ENCODE measurements at regions not wholly inside any gene's neighbourhood (a gene's known extent, or its start where the extent isn't known, plus 50 kb on each side); places are given as distances from the start of the nearest gene placed in this dataset.

DNA sequence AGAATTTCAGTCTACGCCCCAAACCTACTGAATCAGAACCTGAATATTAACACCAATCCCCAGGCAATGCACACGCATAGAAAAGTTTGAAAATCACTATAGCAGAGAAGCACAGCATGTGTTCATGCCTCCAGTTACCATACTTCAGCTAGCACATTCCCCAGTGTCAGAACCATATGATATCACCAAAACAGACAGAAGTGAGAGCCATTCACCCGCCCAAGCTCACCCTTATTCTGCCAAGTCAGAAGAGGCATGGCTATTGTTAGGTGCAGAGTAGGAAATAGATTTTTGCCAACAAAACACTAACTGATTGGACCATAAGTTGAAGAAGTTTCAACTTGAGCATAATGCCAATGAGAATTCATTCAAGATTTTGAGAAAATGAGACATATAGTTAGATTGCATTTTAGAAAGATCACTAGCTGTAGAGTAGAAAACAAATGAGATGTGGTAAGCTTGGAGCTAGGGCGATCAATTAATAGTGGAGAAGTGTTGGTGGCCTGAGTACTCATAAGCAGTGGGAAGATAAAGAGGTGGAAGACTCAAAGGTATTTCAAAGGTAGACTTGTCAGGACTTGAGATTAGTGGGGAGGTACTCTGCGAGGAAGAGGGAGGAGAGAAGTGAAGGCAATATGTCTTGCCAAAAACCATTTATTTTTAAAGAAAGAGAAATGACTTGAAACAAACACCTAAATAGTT lies 492.4 kb downstream of the SUCLA2 start:
- no peaks in the 10 kb centered on the region for H3K9me3 ChIP-seq
- TF ChIP-seq, protein P1, sequence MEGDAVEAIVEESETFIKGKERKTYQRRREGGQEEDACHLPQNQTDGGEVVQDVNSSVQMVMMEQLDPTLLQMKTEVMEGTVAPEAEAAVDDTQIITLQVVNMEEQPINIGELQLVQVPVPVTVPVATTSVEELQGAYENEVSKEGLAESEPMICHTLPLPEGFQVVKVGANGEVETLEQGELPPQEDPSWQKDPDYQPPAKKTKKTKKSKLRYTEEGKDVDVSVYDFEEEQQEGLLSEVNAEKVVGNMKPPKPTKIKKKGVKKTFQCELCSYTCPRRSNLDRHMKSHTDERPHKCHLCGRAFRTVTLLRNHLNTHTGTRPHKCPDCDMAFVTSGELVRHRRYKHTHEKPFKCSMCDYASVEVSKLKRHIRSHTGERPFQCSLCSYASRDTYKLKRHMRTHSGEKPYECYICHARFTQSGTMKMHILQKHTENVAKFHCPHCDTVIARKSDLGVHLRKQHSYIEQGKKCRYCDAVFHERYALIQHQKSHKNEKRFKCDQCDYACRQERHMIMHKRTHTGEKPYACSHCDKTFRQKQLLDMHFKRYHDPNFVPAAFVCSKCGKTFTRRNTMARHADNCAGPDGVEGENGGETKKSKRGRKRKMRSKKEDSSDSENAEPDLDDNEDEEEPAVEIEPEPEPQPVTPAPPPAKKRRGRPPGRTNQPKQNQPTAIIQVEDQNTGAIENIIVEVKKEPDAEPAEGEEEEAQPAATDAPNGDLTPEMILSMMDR (IDR thresholded peaks at IDR 0.05), result no peak
- intact Hi-C loops (cut with DNase I), result no loop called here
- H3K36me3 ChIP-seq, result no peaks in the 10 kb centered on the region
- H3K4me1 ChIP-seq, result no peaks in the 10 kb centered on the region
- H3K27ac ChIP-seq, result no peak overlapping the region
- DNase-seq (ENCODE audit: low spot score in 2 of 2), result no peak
- no peak overlapping the region for H3K4me3 ChIP-seq
- no peaks in the 10 kb centered on the region for H3K27me3 ChIP-seq

DNA sequence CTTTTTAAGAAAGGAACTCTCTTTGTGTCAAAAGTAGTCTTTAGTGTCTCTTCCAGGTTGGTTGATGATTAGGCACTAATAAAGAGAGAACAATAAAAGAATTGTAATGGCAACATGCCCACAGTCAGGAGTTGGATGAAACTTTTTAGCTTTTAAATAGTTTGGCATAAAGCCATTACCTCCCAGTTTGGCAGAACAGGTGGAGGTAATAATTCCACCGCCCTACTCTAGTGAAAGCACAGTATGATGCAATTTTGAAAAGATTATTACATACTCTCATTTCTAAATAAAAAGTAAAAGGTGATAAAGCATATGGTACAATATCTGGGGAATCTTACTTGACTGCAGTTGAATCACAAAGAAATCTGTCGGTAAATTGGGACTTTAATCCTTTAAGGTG lies 497.6 kb downstream of the SUCLA2 start:
- TF ChIP-seq, protein P1 (IDR thresholded peaks at IDR 0.05), result no peak
- intact Hi-C loops (cut with DNase I), result no loop called here

DNA sequence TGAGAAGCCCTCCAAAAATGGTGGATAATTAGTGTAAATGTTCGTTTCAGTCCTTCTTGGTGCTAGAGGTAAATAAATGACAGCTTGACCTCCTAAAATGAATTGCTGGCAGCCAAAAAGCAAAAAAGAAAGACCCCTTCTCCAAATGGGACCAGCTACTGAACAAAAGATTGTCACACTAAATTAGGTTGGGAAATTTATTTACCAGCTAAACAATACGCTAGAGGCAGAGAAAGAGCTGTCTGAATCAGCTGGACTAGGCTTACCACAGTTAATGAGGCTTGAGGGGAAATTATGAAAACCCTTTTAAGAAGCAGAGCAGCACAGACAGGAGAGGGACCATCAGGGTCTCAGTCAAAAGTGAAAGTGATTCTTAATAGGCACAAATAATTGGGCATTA lies 498.9 kb downstream of the SUCLA2 start:
- H3K36me3 ChIP-seq, result no peaks in the 10 kb centered on the region
- no peak overlapping the region for H3K4me3 ChIP-seq
- no peak overlapping the region for H3K27ac ChIP-seq
- TF ChIP-seq, protein P1 (IDR thresholded peaks at IDR 0.05), result no peak
- DNase-seq (ENCODE audit: low spot score in 2 of 2), result no peak
- H3K9me3 ChIP-seq, result no peaks in the 10 kb centered on the region
- H3K4me1 ChIP-seq, result no peaks in the 10 kb centered on the region
- H3K27me3 ChIP-seq, result no peaks in the 10 kb centered on the region
- intact Hi-C loops (cut with DNase I), result no loop called here

More for the DNA sequence above, 497.6 kb downstream of the SUCLA2 start:
- H3K4me1 ChIP-seq, result no peaks in the 10 kb centered on the region
- H3K9me3 ChIP-seq, result no peaks in the 10 kb centered on the region
- DNase-seq (ENCODE audit: low spot score in 2 of 2), result no peak
- no peak overlapping the region for H3K4me3 ChIP-seq
- H3K27ac ChIP-seq, result no peak overlapping the region
- no peaks in the 10 kb centered on the region for H3K27me3 ChIP-seq
- no peaks in the 10 kb centered on the region for H3K36me3 ChIP-seq

DNA sequence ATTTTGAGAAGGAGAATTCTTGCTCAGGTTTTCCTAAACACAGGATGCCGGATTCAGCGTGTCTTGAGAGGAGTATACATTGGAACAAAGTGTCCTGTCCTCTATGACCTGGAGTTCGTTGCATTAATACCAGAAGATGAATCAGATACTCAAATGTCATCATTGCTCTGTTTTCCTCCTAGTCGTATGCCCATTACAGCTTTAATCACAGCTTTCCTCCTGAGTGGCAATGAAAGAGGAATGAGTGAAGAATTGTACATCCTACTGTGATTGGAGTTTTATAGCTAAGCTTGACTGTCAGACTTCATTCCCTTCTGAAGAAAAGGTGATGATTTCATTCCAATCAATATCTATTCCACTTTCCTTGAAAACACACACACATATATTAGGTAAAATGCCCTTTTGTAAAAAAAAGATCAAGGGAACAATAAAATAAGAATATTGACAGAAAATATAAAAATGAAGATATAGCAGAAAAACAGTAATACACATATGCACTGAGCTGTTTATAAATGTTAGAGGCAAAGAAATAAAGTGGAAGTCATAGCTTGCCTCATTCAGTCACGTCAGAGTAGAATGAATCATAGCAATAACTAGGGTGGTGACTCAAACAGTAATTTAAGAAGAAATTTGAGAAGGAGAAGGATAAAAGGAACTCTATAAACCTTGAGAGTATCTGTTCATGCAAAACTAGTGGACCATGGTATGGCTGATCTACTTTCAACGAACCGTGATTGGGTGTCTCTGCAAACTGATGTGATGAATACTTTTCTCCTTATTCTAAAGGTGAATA lies 501.5 kb downstream of the SUCLA2 start:
- H3K4me1 ChIP-seq, result no peaks in the 10 kb centered on the region
- H3K27ac ChIP-seq, result no peak overlapping the region
- intact Hi-C loops (cut with DNase I), result no loop called here
- no peak overlapping the region for H3K4me3 ChIP-seq
- H3K36me3 ChIP-seq, result no peaks in the 10 kb centered on the region
- no peak for DNase-seq (ENCODE audit: low spot score in 2 of 2)
- no peaks in the 10 kb centered on the region for H3K9me3 ChIP-seq
- H3K27me3 ChIP-seq, result no peaks in the 10 kb centered on the region
- TF ChIP-seq, protein P1 (IDR thresholded peaks at IDR 0.05), result no peak

DNA sequence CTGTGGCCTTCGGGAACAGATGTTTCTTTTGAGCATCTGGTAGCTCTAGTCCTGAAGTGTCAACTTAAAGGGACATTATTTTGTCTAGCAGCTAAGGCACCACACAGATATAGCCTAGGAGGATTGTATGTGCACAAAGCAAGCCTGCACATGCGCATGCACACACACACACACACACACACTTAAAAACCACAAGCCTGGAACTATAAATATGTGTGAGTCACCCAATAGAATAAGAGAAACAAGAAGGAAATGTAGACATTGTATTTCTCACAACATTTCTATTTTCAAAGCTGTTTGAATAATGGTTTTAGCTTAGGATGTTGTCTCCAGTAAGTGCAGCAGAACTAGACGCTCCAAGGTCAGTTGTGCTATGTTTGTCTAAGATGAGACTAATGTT lies 516.5 kb downstream of the SUCLA2 start:
- Histone ChIP-seq H3K4me1 (no peaks in the 10 kb centered on the region), H3K4me3 (no peak overlapping the region), H3K27me3 (no peaks in the 10 kb centered on the region), H3K9me3 (no peaks in the 10 kb centered on the region), H3K27ac (no peak overlapping the region), H3K36me3 (no peaks in the 10 kb centered on the region)
- intact Hi-C loops (cut with DNase I), result no loop called here
- TF ChIP-seq, protein P1 (IDR thresholded peaks at IDR 0.05), result no peak
- DNase-seq (ENCODE audit: low spot score in 2 of 2), result no peak
